ENCODE measurements at regions not wholly inside any gene's neighbourhood (a gene's known extent, or its start where the extent isn't known, plus 50 kb on each side); places are given as distances from the start of the nearest gene placed in this dataset.

GRCh38 chr2:19784456-19784855 is 117.3 kb downstream of the TTC32 start:
- no peak for DNase-seq (ENCODE audit: low read depth)

GRCh38 chr2:19783935-19784334 is 117.8 kb downstream of the TTC32 start:
- DNase-seq (ENCODE audit: low read depth) = no peak

GRCh38 chr2:19776941-19777514 is 124.8 kb downstream of the TTC32 start:
- no peak for DNase-seq (ENCODE audit: low read depth)

DNA sequence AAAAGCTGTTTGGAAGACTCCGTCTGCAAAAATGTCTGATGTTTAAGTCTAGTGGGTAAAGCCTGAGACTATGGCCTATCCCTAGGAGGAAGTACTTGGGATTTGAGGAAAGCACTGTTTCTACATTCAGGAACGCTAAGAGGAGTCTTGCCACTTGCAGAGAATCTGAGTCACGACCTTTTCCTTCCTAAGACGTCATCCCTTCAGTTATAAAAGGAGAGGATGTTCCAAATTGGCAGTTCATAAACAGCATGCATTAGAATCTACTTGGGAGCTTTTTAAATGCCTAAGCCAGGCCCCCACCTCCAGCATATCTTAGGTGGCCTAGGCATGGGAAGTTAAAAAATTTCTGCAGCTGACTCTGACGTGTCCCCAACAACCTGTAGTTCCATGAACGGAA is 125.9 kb downstream of the TTC32 start:
- no peak for DNase-seq (ENCODE audit: low read depth)

DNA sequence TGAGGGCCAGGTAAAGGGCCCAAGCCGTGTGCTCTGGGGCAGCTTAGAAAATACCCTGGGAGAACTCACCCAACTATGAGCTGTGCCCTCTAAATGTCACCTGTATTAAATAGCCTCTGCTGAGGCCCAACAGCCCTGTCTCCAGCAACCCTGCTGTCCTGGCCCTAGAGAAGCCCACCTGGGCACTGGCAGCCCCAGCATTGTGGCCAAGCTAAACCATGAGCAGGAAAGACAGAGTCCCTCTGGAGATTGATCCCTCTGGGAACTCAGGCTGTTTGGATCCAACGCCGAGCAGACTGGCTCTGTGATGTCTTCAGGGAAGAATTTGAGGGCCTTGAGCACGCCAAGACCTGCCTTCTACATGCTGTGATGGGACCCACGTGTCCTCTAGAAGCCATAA is 126.5 kb downstream of the TTC32 start:
- no peak for DNase-seq (ENCODE audit: low read depth)

DNA sequence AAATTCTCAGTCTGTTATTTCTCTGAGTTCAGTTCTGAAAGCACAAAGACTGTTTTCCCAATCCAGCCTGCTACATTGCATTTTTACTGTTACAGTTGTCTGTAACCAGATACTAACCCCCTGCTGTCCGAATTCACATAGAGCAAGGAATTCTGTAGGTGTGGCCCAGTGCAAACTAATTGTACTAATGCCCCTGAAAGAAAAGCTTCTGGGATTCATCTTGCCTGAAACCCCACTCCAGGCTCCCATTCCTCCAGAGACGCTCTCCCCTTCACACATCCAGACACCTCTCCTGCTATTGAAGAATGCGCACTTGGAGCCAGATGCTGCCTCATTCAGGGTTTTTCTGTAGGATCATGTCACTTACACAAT is 127.0 kb downstream of the TTC32 start:
- DNase-seq (ENCODE audit: low read depth) = no peak

- no peak for DNase-seq (ENCODE audit: low read depth)
These were observed 128.8 kb downstream of the TTC32 start for GRCh38 chr2:19772981-19773380.

GRCh38 chr2:19769513-19769912 is 132.3 kb downstream of the TTC32 start:
- no peak for DNase-seq (ENCODE audit: low read depth)

- DNase-seq (ENCODE audit: low read depth) = no peak
These were observed 133.9 kb downstream of the TTC32 start for GRCh38 chr2:19767899-19768298.

DNA sequence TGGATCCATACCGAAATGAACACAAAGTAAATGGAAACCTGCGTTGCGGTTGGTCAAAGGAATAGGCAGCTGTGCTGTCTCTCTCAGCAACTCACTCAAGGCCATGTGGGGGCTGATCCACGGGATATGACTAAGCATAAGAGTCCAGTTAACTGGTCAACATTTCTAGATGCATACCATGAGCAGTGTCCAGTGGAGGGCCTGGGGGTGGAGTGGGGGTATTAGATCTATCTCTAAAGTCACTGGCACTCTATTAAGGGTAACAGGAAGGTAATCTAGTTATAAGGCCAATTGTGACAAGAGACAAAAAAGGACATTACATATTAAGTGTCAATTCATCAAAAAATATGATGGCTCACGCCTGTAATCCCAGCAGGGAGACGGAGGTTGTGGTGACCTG is 136.8 kb downstream of the TTC32 start:
- no peak for DNase-seq (ENCODE audit: low read depth)

- no peak for DNase-seq (ENCODE audit: low read depth)
These were observed 138.1 kb downstream of the TTC32 start for GRCh38 chr2:19763731-19764130.

GRCh38 chr2:19762959-19763605 is 138.7 kb downstream of the TTC32 start:
- no peak for DNase-seq (ENCODE audit: low read depth)

- no peak for DNase-seq (ENCODE audit: low read depth)
These were observed 139.6 kb downstream of the TTC32 start for GRCh38 chr2:19762142-19762541.

DNA sequence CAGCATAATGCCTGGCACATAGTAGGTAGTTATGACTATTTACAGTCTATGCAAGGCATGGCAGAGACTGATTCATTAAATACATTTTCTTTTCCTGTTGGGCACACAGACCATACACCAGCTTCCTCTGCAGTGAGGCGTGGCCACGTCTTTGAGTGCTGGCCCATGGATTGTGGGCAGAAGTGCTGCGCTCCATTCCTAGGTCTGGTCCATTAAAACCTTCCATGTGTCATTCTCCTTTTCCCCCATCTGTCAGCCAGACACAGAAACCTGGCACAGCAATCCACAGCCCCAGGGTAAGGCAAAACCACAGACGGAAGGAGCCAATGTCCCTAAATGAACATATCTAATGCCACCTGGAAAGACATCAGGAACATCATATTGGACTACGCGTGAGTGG is 141.9 kb downstream of the TTC32 start:
- DNase-seq (ENCODE audit: low read depth) = no peak

- no peak for DNase-seq (ENCODE audit: low read depth)
These were observed 143.1 kb downstream of the TTC32 start for GRCh38 chr2:19758658-19759057.

- DNase-seq (ENCODE audit: low read depth) = no peak
These were observed 144.2 kb downstream of the TTC32 start for GRCh38 chr2:19757586-19757985.

DNA sequence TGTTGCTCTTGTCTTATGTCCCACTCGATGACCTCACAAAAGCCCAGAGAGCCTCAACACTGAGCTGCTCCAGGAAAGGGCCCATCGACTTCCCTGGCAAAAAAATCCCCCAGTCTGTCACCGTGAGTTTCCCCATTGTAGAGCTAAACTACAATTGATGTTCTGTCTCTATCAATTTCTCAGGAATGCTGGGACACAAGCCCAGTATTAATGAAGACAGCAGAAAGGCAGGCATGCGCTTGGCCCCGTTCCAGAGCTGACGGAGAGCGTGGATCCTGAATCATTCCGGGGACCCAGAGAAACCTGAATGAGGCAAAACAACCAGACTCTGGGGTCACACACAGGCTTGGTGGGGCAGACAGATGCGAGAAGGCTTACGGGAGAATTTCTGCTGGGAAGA is 146.9 kb downstream of the TTC32 start:
- no peak for DNase-seq (ENCODE audit: low read depth)

DNA sequence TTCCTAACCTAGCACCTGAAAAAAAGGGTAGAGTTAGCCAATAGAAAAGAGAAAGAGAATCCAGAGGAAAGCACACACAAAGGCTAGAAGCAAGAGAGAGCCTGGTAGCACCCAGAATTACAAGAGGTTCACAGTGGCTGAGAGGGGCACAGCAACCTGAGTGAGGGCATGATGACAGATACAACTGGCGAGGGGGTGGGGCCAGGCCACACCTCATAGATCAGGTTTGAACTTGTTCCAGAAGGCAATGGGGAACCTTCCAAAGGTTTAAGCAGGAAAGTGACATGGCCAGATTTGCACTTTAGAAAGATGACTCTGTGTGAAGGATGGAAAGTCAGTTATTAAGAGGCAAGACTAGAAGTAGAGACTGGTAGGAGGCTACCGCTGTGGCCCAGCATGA is 148.0 kb downstream of the TTC32 start:
- DNase-seq (ENCODE audit: low read depth) = no peak

DNA sequence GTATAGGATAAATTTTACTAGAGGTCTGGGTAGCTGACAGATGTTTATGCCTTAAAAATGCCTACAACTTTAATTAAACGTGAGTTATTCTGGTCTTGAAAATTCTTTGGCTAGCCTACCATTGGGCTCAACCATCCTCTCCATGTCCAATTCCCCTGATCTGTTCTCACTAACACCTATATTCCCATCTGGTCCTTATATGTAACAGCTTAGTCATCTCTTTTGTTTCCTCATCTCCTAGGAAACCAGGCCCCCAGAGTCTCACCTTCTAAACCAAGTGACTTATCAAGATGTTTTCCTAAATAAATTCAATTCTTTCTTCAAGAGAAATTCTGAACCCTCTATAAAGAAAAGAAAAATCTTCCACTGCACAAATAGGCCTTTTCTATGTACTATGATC is 148.5 kb downstream of the TTC32 start:
- DNase-seq (ENCODE audit: low read depth) = no peak

DNA sequence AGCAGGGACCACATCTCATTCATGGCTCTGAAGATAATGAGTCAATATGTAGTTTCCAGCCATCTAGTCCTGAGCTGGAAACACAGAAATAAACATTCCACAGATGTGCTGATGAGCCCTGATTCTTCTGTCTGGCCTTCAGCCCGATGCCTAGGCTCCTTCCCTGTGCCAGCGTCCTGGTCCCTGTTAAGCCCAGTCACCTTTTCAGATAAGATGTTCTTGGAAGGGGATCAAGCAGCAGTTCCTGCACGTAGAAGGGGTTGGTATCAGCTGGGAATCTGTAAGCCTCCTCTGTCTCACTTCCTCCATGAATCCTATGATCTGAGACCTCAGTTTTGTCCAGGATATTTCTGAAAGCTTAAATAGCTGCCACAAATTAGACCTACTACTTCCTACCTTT is 149.3 kb downstream of the TTC32 start:
- DNase-seq (ENCODE audit: low read depth) = no peak

- DNase-seq (ENCODE audit: low read depth) = no peak
These were observed 150.2 kb downstream of the TTC32 start for GRCh38 chr2:19751631-19752030.

DNA sequence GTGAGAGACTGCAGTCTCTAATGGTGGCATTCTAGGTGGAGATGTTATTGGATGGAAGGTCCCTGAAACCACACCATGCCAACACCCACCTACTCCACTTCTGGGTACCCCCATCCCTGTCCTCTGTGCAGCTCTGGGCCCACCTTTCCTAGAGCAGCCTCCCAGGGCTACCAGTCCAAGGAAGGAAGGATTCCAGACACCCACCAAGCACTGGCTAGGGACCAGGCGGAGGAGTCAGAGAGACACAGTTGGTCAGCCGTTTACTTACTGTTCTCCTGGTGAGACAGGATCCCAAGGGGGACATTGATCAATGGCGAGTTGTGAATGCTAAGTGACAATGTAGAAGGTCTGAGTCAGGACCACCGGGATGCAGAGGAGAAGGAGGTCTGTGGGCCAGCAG is 151.6 kb downstream of the TTC32 start:
- DNase-seq (ENCODE audit: low read depth) = no peak

GRCh38 chr2:19749507-19749836 is 152.3 kb downstream of the TTC32 start:
- no peak for DNase-seq (ENCODE audit: low read depth)

- no peak for DNase-seq (ENCODE audit: low read depth)
These were observed 152.9 kb downstream of the TTC32 start for GRCh38 chr2:19748711-19749506.
